NCI-H2081 (cell line): ENCODE measurements at regions not wholly inside any gene's neighbourhood (a gene's known extent, or its start where the extent isn't known, plus 50 kb on each side); places are given as distances from the start of the nearest gene placed in this dataset.

ENCODE experiments used
- DNase-seq, 2 experiments: peaks; one replicate each; lab custom pipeline; 2025; lab: John Stamatoyannopoulos, UW

DNA sequence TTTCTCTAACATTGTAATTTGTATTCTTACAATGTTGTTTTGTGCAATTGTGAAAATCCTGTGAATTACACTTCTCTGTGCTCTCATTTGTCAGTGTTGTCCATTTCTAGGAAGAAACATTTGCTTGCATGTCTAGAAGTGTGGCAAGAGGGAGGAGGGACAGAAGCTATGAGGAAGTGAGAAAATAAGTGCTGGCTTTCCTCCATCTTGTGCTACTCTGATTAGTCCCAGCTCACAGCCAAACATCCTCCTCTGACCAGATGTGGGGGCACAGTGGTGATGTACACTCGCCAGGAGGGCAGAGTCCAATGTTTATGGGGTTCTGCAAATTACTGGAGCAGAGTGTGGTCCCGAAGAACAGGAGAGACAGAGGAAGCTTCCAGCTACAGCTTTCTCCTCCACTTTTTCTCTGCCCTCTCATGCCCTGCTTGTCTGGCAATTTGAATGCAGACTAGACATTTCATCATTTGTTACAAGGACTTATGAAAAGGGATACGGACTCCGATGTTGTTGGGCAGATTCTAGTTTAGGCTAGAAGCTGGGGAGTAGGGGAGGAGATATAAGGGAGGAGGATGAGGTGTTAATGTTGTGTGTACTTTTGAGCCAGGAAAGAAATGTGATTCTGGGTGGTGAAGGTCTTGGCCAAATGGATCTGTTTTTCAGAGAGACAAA, 131.0 kb upstream of the C1GALT1 start:
- DNase-seq, result no peak

DNA sequence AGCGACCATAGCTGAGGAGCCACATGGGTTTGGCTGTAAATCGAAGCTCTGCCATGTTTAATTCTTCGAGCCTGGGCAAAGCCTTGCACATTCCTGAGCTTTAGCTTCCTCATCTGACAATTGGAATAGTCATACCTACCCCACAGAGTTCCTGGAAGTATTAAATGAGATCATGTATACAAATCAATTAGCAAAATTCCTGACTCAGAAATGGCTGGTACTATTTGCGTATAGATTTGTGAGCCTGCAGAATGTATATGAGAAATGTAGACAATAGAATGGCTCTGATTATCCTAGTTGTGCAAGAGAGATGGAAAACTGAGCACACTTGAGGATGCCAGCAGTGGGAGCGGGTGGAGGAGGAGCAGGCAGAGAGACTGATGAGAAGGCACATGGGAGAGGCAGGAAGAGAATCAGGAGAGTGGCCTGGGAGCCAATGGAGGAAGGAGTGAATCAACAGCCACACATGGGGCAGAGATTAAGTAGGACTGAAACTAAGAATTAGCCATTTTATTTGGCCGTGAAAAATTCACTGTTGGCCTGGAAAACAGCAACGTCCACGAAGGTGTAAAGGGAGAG, 128.0 kb upstream of the C1GALT1 start:
- DNase-seq, result no peak

DNA sequence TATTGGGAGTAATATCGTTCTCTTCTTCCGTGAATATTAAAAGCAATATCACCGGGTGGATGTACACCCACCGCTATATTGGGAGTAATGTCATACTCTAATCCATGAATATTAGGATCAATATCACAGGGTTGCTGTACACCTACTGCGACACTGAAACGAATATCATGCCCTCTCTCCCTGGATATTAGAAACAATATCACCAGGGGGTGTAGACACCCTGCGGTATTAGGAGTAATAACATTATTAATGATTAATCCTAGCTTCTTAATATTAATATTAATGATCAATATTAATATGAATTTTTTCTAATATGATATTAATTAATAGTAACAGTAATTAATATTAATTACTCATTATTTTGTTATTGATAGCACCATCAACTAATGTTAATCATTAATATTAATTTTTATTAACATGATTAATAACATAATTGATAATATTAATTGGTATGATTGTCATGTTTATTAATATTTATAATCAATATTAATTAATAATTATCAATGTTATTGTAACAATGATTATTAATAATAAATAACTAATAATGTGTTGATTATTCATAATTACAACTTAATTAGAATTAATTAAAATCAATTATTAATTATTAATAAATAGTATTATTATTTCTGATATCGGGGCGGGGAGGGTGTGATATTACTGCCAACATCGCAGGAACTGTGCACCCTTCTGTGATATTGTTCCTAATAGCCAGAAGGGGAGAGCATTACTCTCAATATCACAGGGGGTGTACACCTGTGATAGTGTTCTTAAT, 121.3 kb upstream of the C1GALT1 start:
- no peak for DNase-seq

DNA sequence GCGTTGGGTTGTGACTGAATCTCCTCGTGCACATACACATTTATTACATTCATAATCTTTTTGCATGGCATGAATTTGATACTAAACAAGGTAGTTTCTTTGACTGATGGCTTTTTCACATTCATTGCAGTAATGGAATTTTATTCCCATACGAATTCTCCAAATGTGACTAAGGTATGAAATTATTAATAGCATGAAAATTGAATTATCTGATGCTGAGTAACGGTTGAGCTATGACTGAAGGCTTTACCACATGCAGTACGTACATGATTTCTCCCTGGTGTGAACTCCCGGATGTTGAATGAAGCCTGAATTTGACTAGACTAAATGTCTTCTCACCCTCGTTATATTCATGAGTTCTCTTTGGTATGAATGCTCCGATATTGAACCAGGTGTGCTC, 104.4 kb upstream of the C1GALT1 start:
- DNase-seq, result no peak

DNA sequence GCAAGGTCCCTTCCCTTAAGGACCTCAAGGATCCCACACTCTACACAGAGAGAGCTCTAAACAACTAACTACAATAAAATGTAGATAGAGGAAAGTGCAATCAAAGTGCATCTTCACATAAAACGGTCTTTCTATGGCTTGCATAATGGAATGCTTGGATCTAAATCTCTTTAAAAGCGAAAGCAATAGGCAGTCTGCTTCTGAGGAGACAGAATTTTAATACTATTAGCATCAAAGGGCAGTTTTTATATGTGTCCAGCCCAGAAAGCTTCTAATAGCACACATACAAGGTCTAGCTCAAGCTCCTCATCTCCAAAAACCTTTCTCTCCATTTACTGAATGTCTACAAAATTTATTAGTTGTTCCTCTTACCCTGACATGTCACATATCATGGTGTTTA, 101.5 kb upstream of the C1GALT1 start:
- DNase-seq, result no peak

DNA sequence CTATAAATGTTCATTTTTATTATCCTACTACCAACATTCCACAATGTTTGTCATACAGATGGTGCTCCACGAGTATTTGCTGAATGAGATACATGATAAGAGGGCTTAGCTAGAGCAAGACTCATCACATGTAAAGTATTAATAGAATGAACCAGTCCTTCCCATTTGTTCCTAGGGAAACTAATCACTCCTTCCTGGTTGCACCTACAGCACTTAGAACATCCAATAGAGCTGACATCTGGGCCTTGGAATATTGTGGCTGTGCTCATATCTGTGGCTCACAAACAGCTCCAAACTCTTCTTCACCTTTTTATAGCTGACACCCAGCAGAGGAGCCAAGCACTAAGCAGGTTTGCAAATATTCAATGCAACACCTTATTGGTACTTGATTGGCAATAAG, 91.9 kb upstream of the C1GALT1 start:
- DNase-seq, result no peak

DNA sequence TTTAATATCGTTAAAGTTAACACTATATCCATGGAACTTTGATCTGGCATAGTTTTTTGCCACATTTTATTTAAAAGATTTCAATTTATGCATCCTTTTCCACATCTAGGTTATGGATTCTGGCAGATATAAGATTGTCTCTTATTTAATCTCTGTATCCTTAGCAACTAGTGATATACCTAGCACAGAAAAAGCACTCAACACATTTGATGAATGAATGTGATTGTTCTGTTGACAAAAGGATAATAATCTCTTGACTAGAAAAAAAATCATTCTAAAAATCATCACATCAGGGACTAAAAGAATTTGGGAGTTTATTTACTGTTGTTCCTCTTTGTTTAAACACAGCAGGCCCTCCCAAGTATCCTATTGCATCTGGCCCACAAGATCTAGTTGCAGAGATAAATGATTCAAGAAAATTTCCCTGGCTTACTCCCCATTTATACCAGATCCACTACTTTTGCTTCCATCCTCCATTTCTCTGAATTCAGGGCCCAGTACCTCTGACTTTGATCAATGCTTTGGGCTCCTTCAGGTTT, 84.0 kb upstream of the C1GALT1 start:
- no peak for DNase-seq

DNA sequence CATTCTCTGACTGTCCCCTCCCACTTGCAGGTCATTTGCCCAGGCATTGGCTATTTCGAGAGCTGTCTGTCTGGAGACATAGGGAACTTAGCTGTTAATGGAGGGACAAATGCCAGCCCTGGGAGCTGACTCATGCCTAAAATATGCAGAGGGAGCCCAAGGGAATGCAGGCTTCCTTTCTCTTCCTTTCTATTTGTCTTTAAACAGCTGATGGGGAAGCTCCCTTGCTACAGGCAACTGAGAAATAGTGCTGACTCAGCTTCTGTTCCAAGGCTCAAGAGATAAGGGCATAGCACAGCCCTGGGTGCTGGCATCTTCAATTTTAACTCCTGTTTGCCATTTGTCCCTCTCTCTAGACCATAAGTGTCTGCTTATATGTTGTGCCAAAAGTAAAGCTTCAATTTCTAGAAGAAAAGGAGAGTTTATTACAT, 82.7 kb upstream of the C1GALT1 start:
- no peak for DNase-seq

DNA sequence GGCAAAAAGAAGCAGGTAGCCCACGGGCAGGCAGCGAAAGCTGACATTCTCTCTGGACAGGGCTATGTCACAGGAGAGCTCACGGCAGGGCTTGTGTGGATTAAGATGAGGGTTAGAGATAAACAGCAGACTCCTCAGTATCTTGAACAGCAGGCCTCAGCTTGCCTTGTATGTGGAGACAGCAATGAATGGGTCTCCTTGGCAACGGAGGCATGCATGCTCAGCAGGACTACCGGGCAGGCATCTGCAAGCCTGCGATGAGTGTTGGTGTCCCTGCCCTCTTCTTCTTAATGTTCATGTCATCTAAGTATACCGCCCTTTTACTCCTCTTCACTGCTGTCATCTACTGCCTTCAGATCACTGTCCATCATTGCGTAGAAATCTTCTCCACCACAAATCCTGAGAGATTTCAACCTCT, 81.9 kb upstream of the C1GALT1 start:
- DNase-seq, result peak in 1 of 2 experiments; percentile 18

DNA sequence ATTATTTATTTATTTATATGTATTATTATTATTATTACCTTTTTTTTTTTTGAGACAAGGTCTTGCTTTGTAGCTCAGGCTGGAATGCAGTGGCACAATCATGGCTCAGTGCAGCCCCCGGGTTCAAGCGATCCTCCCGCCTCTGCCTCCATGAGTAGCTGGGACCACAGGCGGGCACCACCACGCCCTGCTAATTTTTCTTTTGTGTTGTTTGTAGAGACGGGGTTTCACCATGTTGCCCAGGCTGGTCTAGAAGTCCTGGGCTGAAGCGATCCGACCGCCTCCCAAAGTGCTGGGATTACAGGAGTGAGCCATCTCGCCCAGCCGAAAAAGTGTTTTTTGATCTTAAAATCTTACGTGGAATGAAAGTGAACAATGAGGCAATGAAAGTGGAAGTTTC, 79.4 kb upstream of the C1GALT1 start:
- no peak for DNase-seq

DNA sequence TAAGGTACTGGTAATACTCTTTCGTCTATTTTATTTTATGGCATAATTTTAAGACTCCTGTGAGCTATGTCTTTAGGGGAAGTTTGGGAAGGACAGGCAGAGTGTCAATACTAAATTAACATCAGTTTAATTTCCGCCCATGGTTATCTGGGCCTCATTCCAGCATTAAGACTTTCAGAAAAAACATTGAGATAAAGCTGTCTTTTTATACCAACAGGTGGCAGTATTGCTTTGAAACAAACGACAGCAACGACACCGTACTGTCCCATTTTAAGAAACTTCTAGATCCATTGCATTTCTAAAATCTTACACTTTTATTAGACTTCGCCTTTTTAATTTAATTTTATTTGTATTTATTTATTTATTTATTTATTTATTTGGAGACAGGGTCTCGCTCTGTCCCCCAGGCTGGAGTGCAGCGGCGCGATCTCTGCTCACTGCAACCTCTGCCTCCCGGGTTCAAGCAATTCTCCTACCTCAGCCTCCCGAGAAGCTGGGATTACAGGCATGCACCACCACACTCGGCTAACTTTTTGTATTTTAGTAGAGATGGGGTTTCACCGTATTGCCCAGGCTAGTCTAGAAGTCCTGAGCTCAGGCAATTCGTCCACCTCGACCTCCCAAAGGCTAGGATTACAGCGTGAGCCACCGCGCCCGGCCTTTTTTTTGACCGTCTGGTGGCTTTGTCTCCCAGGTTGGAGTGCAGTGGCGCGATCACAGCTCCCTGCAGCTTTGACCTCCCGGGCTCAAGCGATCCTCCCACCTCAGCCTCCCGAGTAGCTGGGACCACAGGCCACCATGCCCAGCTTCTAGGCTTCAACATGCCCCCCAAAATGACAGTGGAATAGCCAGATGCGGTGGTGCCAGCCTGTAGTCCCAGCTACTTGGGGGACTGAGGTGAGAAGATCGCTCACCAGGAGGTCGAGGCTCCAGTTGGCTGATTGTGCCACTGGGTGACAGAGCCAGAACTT, 78.7 kb upstream of the C1GALT1 start:
- DNase-seq, result peak; percentile 45 to 77

DNA sequence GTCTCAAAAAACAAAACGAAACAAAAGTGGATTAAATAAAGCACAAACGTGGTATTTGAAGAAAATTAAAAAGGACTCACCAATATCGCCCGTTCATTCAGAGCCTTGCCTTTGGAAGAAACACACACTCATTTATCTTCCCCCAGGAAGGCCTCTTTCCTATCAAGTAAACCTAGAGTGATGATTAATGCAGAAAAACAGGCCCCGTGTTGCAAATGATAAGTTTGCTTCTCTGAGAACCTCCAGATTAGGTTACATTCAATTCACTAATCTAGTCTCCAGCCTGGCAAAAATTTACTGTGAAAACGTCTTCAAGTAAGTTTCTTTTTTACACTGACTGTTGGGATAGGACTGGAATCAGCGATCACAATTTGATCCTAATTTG, 78.0 kb upstream of the C1GALT1 start:
- DNase-seq, result no peak

DNA sequence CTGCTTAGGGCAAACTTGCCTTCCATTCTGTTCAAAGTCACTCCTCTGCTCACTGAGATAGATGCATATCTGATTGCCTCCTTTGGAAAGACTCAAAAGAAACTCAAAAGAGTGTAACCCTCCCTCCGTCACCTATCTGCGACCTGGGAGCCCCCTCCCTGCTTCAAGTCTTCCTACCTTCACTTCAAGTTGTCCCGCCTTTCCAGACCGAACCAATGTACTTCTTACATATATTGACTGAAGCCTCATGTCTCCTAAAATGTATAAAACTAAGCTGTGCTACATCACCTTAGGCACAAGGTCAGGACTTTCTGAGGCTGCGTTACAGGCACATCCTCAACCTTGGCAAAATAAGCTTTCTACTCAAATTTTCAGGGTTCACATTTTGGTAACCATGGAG, 77.4 kb upstream of the C1GALT1 start:
- no peak for DNase-seq

DNA sequence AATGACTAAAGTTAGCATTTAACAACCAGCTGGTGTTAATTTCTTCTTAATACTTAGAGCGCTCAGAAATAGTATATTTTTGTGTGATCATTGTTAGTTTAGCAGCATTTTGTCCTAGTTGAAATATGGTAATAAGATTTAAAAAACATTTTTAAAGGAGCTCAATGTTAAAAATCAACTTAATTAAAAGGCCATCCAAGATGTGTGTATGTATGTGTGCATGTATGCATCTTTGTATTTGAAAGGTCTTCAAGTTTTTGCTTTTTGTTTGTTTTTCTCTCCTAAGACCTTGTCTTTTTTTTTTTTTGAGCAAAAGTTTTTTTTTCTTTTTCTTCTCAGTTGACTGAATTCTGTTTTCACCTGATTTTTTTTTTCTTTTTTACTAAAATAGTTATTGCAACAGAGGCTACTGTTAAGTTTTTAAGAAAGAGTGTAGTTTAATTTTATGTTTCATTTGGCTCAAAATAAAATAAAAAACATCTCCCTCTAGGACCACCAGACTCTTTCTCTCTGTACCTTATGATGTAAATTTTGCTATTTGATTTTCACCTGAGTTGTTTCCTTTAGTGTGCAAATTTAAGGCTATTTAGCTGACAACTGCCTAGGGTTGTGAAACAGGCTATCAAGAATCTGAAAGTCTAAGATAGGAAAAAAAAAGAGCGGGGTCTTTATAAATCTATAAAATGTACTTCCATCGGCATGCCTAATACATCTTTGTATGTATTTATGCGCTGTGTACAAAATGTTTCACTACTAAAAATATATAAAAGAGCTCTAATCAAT, 76.4 kb upstream of the C1GALT1 start:
- DNase-seq, result no peak

DNA sequence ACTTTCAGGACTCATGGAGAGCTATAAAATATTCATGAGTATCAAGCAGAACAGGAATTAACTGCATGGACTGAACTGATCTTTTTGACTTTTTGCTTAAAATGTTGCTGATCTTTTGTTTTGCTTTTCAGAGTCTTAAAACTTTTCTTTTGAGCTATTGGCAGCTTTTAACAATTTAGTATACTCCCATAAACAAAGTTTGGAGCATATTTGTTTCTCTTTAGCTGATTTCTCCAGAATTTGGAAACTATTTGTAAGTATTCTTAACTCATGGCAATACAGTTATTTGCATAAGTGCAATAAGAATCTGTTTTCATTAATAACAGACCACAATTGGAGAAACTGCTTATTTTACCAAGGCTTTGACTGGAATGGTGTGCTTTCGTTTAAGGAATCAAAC, 73.4 kb upstream of the C1GALT1 start:
- no peak for DNase-seq

DNA sequence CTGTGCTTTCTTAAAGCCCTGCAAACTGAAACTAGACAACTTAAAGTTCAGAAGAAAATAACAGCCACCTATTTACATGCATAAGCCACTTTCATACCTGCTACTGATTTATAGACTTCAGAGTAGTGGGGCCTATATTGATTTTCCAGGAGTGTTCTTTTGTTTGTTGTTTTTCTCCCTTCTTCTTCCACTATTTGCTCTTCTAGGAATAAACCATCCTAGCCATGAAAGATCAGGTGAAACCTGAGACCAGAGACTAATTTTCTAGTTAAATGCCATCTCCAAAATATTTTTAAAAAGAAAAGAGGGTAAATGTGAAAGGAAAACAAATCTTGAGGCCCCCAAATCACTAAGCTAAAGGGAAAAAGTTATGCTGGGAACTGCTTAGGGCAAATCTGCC, 72.4 kb upstream of the C1GALT1 start:
- DNase-seq, result no peak

DNA sequence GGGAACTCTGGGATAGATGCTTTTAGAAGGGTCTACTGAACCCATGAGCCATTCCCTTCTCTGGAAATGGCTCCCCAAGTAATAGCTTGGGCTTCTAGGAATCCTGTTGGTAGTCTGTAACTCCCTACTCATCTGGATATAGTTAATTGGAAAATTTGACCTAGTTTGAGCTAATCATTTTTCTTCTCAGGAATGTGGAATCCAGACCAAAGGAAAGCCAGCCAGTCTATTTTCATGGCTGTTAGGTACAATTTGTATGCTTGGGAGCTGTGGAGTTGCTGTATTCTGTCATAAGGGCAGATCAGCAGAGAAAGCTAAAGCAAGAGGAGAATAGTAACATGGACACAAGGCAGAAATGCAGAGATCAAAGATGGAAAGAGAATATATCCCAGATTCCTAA, 71.6 kb upstream of the C1GALT1 start:
- no peak for DNase-seq

DNA sequence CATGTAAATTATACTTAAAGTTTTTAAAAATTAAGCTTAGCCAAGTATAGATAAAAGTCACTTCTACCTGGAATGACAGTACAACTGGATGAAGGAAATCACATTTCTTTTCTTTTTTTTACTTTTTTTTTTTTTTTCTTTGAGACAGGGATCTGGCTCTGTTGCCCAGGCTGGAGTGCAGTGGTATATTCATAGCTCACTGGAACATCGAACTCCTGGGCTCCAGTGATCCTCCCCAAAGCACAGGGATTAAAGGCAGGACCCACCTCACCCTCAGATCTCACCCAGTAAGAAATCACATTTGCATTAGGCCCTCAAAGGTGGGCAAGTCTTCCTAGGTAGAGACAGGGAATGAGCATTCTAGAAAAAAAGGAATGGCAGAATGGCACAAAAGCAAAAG, 69.5 kb upstream of the C1GALT1 start:
- DNase-seq, result no peak

DNA sequence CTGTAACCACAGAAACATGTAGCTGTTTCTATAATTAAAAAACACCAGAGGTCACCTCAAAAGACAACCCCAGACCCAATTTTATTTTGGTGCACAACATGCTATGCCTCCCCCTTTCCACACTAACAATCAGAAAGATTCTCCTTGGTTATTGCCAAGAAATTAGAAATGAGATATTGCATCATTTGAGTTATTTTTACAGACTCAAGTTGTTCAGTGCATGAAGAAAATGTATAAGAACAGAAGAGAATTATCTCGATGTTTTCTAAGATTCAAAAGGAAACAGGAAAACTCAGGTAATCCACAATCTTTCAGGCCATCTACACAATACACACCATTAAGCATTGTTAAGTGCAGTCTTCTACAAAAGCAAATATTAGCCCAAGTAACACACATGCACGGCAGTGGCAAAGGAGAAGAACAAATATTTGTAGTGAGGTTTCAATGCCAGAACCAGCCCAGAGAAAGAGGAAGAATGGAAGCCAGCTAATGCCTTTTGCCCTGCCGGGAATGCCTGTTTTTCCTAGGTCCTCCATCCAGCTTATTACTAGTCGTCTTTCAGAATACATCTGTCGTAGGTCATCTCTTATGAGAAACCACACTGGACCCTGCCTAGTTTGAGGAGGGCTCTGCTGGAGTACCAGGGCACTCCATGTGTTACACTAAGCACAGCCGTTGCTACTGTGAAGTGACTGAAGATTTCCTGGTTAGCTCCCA, 67.6 kb upstream of the C1GALT1 start:
- DNase-seq, result peak; percentile 63 to 94

DNA sequence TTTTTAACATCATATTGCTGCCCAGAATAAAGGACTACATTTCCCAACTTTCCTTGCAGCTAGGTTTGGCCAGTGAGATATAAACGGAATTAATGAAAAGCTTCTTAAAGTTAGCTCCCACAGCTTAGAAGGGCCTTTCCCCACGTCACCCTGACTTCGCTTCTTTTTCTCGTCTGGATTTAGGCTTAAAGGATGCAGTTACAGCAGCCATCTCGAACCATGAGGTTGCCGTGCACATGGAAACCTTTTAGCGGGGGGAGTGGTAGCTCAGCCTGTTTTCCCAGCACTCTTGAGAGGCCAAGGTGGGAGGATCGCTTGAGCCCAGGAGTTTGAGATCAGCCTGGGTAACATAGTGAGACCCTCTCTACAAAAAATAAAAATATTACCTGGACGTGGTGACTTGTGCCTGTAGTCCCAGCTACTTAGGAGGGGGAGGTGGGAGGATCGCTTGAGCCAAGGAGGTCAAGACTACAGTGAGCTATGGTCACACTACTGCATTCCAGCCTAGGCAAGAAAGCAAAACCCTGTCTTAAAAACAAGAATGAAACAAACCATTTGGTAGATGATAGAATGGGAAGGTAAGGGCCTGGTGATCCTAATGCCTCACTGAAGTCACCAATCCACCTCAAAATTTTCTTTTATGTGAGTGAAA, 64.3 kb upstream of the C1GALT1 start:
- DNase-seq, result no peak
